Right lobe of liver (tissue), 4 donors: ENCODE measurements at regions not wholly inside any gene's neighbourhood (a gene's known extent, or its start where the extent isn't known, plus 50 kb on each side); places are given as distances from the start of the nearest gene placed in this dataset.

ENCODE experiments used
- POLR2A ChIP-seq: fragments of 450-650 bp; IDR thresholded peaks from one replicate; pipeline ENCODE4 v1.6.1; 2017; ENCODE audit warnings: antibody characterized with exemption, mild to moderate bottlenecking
- TF ChIP-seq, protein P1 (sequence below), 4 donors: fragments of 200-600 bp in 3 of 4; fragments of 450-650 bp in 1 of 4; IDR thresholded peaks; one replicate each; pipeline versions ENCODE4 v1.5.1 to v1.8.0; 2016 to 2022; ENCODE audit warnings: antibody characterized with exemption in 4 of 4, mild to moderate bottlenecking in 2 of 4
- donor health status: DM: no; HTN: no; CAD: no.
- donor health status: DM: no; HTN: no; CAD: no.
- donor health status: DM: no; HTN: yes; CAD: no.

GRCh38 chr6:148157841-148158240 is 184.8 kb upstream of the SASH1 start:
- TF ChIP-seq, protein P1, sequence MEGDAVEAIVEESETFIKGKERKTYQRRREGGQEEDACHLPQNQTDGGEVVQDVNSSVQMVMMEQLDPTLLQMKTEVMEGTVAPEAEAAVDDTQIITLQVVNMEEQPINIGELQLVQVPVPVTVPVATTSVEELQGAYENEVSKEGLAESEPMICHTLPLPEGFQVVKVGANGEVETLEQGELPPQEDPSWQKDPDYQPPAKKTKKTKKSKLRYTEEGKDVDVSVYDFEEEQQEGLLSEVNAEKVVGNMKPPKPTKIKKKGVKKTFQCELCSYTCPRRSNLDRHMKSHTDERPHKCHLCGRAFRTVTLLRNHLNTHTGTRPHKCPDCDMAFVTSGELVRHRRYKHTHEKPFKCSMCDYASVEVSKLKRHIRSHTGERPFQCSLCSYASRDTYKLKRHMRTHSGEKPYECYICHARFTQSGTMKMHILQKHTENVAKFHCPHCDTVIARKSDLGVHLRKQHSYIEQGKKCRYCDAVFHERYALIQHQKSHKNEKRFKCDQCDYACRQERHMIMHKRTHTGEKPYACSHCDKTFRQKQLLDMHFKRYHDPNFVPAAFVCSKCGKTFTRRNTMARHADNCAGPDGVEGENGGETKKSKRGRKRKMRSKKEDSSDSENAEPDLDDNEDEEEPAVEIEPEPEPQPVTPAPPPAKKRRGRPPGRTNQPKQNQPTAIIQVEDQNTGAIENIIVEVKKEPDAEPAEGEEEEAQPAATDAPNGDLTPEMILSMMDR (IDR thresholded peaks at IDR 0.05): no peak
- no peak for TF ChIP-seq POLR2A
